Right renal pelvis (tissue), 4 donors: ENCODE measurements at regions not wholly inside any gene's neighbourhood (a gene's known extent, or its start where the extent isn't known, plus 50 kb on each side); places are given as distances from the start of the nearest gene placed in this dataset.

Experiments used
- DNase-seq, 4 donors: peaks; one replicate each; pipeline ENCODE4 v3.0.0-alpha.2; 2013; ENCODE audit warnings: low read depth in 4 of 4, low spot score in 3 of 4, missing footprints in 1 of 4

GRCh38 chr5:147036691-147037245, 158.2 kb upstream of the PPP2R2B start:
- no peak for DNase-seq

GRCh38 chr5:147037515-147038205, 159.1 kb upstream of the PPP2R2B start:
- no peak for DNase-seq

GRCh38 chr5:147040856-147041255, 162.3 kb upstream of the PPP2R2B start:
- DNase-seq, result no peak

GRCh38 chr5:147044572-147045273, 166.2 kb upstream of the PPP2R2B start:
- DNase-seq, result no peak

GRCh38 chr5:147045290-147045689, 166.7 kb upstream of the PPP2R2B start:
- DNase-seq, result no peak

- DNase-seq, result no peak
These were observed 167.7 kb upstream of the PPP2R2B start for GRCh38 chr5:147046281-147046680.

- DNase-seq, result no peak
These were observed 168.3 kb upstream of the PPP2R2B start for GRCh38 chr5:147046894-147047293.

- no peak for DNase-seq
These were observed 171.2 kb upstream of the PPP2R2B start for GRCh38 chr5:147049764-147050163.

GRCh38 chr5:147050172-147050571, 171.6 kb upstream of the PPP2R2B start:
- DNase-seq, result no peak

- DNase-seq, result no peak
These were observed 172.6 kb upstream of the PPP2R2B start for GRCh38 chr5:147051193-147051592.

GRCh38 chr5:147052519-147052918, 174.0 kb upstream of the PPP2R2B start:
- DNase-seq, result no peak

GRCh38 chr5:147055089-147055826, 176.7 kb upstream of the PPP2R2B start:
- no peak for DNase-seq

- no peak for DNase-seq
These were observed 177.5 kb upstream of the PPP2R2B start for GRCh38 chr5:147055850-147056566.

GRCh38 chr5:147057051-147057450, 177.8 kb upstream of the STK32A start:
- no peak for DNase-seq

GRCh38 chr5:147061431-147061830, 173.4 kb upstream of the STK32A start:
- DNase-seq, result no peak

- no peak for DNase-seq
These were observed 172.4 kb upstream of the STK32A start for GRCh38 chr5:147062427-147062826.

GRCh38 chr5:147063943-147064342, 170.9 kb upstream of the STK32A start:
- no peak for DNase-seq

- DNase-seq, result no peak
These were observed 169.8 kb upstream of the STK32A start for GRCh38 chr5:147065071-147065470.

GRCh38 chr5:147068998-147069397, 165.8 kb upstream of the STK32A start:
- DNase-seq, result no peak

GRCh38 chr5:147072622-147073021, 162.2 kb upstream of the STK32A start:
- no peak for DNase-seq

- DNase-seq, result no peak
These were observed 161.7 kb upstream of the STK32A start for GRCh38 chr5:147073098-147073497.
